ENCODE measurements at regions not wholly inside any gene's neighbourhood (a gene's known extent, or its start where the extent isn't known, plus 50 kb on each side); places are given as distances from the start of the nearest gene placed in this dataset.

GRCh38 chr17:33858121-33858520 lies 397.0 kb upstream of the CCL2 start:
- 60% methylated on average over 2 of the region's 6 CpGs for WGBS (ENCODE audit: insufficient coverage)
- H3K4me1 ChIP-seq (ENCODE audit: control insufficient read depth in 1 of 2, extremely low read depth in 1 of 2, insufficient read depth in 2 of 2, low read length in 2 of 2), result no peaks in the 10 kb centered on the region
- Mint-ChIP-seq H3K4me3 (no peak overlapping the region), H3K27me3 (peaks cover 4 to 14% of the 10 kb centered on the region in 2 donors), H3K9me3 (no peaks in the 10 kb centered on the region), H3K27ac (no peak overlapping the region), H3K36me3 (no peaks in the 10 kb centered on the region), H3K4me1 (no peaks in the 10 kb centered on the region)
- no peaks in the 10 kb centered on the region for H3K9me3 ChIP-seq
- DNase-seq, result no peak
- no peak overlapping the region for H3K4me3 ChIP-seq (ENCODE audit: control insufficient read depth in 1 of 2, extremely low read depth in 1 of 2, low read length in 1 of 2)
- H3K36me3 ChIP-seq (ENCODE audit: control insufficient read depth in 2 of 2, extremely low read depth in 1 of 2, insufficient read depth in 1 of 2, low read length in 1 of 2), result no peaks in the 10 kb centered on the region
- no peak for ATAC-seq (replicated peaks in 1 of 4)
- H3K27ac ChIP-seq (ENCODE audit: low read length), result no peak overlapping the region
- CTCF ChIA-PET, result no interaction called here
- peaks cover 0 to 30% of the 10 kb centered on the region in 2 experiments for H3K27me3 ChIP-seq (replicated peaks in 1 of 2; ENCODE audit: control insufficient read depth in 2 of 2, extremely low read depth in 1 of 2, insufficient read depth in 2 of 2, low read length in 1 of 2)
- POLR2A ChIA-PET, result no interaction called here

DNA sequence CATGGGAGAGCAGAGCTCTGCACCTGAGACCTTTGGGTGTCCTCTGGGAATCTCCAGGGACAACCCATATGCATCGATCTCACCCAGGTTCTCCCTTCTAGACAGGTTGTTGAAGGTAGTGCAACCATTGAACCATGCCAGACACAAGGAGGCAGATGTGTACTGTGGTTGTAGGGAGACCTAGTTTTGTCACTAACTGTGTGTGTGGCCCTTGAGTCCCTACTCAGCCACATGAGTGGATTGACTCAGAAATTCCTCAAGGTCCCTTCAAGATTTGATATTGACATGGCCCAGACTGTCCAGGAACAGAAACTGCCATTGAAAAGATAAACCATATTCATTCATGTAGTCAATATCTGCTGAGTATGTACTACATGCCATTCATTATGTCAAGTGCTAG lies 396.4 kb upstream of the CCL2 start:
- WGBS (ENCODE audit: insufficient coverage), result no CpG with 5 or more reads among the region's 1 CpG
- Mint-ChIP-seq H3K4me3 (no peak overlapping the region), H3K9me3 (no peaks in the 10 kb centered on the region), H3K27me3 (peaks cover 4 to 14% of the 10 kb centered on the region in 2 donors), H3K36me3 (no peaks in the 10 kb centered on the region), H3K4me1 (no peaks in the 10 kb centered on the region), H3K27ac (no peak overlapping the region)
- H3K4me3 ChIP-seq (ENCODE audit: control insufficient read depth in 1 of 2, extremely low read depth in 1 of 2, low read length in 1 of 2), result no peak overlapping the region
- no peak overlapping the region for H3K27ac ChIP-seq (ENCODE audit: low read length)
- DNase-seq, result no peak
- H3K27me3 ChIP-seq (replicated peaks in 1 of 2; ENCODE audit: control insufficient read depth in 2 of 2, extremely low read depth in 1 of 2, insufficient read depth in 2 of 2, low read length in 1 of 2), result peaks cover 0 to 30% of the 10 kb centered on the region in 2 experiments
- H3K4me1 ChIP-seq (ENCODE audit: control insufficient read depth in 1 of 2, extremely low read depth in 1 of 2, insufficient read depth in 2 of 2, low read length in 2 of 2), result no peaks in the 10 kb centered on the region
- no peak for ATAC-seq (replicated peaks in 1 of 4)
- ChIA-PET CTCF (interaction anchor here in 1 of 2 donors (0.6 kb wide), 1 partner anchor 10 kb away, joined by 3 read pairs; no protein-coding TSS in a partner anchor), POLR2A (no interaction called here)
- H3K36me3 ChIP-seq (ENCODE audit: control insufficient read depth in 2 of 2, extremely low read depth in 1 of 2, insufficient read depth in 1 of 2, low read length in 1 of 2), result no peaks in the 10 kb centered on the region
- H3K9me3 ChIP-seq, result no peaks in the 10 kb centered on the region

DNA sequence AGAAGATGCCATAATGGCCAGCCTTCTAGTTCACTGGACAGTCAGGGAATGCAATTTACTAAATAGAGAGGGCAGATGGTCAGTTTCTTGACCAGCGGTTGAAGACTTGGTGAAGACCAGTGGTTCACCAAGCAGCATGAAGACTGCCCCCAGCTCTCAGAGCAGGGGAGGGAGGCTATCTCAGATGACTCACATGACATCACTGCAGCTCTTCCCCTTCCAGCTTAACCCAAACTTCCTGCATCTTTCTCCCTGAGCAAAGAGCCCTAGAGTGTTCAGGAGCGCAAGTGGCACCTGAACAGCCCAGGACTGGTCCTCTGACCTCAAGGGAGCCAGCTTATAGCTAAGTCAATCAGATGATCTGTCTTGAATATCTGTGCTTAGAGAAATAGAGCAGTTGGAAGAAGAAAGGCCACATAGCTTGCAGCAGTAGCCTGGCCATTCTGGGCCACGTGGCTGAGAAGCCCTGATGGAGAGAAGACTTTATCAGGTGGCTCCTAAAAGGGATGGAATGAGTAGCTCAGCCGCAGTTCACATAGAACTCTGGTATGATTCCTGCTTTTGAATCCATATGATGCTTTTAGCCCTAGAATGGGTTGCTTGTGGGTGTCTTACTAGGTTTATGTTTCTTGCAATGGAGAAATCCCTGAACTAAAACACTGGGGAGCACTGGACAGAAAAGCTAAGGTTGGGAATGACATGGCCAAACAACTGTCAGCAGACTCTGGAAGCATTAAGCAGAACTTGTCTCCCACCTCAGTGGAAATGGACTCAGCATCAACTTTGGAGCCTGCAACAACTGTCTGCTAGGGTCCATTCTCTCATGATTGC lies 392.1 kb upstream of the CCL2 start:
- H3K4me3 ChIP-seq (ENCODE audit: control insufficient read depth in 1 of 2, extremely low read depth in 1 of 2, low read length in 1 of 2), result no peak overlapping the region
- H3K36me3 ChIP-seq (ENCODE audit: control insufficient read depth in 2 of 2, extremely low read depth in 1 of 2, insufficient read depth in 1 of 2, low read length in 1 of 2), result no peaks in the 10 kb centered on the region
- no peak for DNase-seq
- CTCF ChIA-PET, result no interaction called here
- no peaks in the 10 kb centered on the region for H3K36me3 Mint-ChIP-seq
- peaks cover 2 to 19% of the 10 kb centered on the region in 2 donors for H3K27me3 Mint-ChIP-seq
- H3K27ac Mint-ChIP-seq, result no peak overlapping the region
- no peak overlapping the region for H3K4me3 Mint-ChIP-seq
- no peaks in the 10 kb centered on the region for H3K9me3 Mint-ChIP-seq
- no peaks in the 10 kb centered on the region for H3K9me3 ChIP-seq
- H3K4me1 ChIP-seq (ENCODE audit: control insufficient read depth in 1 of 2, extremely low read depth in 1 of 2, insufficient read depth in 2 of 2, low read length in 2 of 2), result no peaks in the 10 kb centered on the region
- no peaks in the 10 kb centered on the region for H3K4me1 Mint-ChIP-seq
- H3K27ac ChIP-seq (ENCODE audit: low read length), result no peak overlapping the region
- no peak for ATAC-seq (replicated peaks in 1 of 4)
- POLR2A ChIA-PET, result no interaction called here
- 83% methylated on average over 4 of the region's 4 CpGs for WGBS (ENCODE audit: insufficient coverage)
- H3K27me3 ChIP-seq (replicated peaks in 1 of 2; ENCODE audit: control insufficient read depth in 2 of 2, extremely low read depth in 1 of 2, insufficient read depth in 2 of 2, low read length in 1 of 2), result peaks cover 2 to 18% of the 10 kb centered on the region in 2 experiments

GRCh38 chr17:33864758-33865229 lies 390.3 kb upstream of the CCL2 start:
- Mint-ChIP-seq H3K4me1 (no peaks in the 10 kb centered on the region), H3K4me3 (no peak overlapping the region), H3K9me3 (no peaks in the 10 kb centered on the region), H3K27ac (no peak overlapping the region), H3K27me3 (peaks cover 2 to 14% of the 10 kb centered on the region in 2 donors), H3K36me3 (no peaks in the 10 kb centered on the region)
- Histone ChIP-seq H3K27me3 (replicated peaks in 1 of 2; ENCODE audit: control insufficient read depth in 2 of 2, extremely low read depth in 1 of 2, insufficient read depth in 2 of 2, low read length in 1 of 2) (peaks cover 2 to 12% of the 10 kb centered on the region in 2 experiments), H3K27ac (ENCODE audit: low read length) (no peak overlapping the region), H3K36me3 (ENCODE audit: control insufficient read depth in 2 of 2, extremely low read depth in 1 of 2, insufficient read depth in 1 of 2, low read length in 1 of 2) (no peaks in the 10 kb centered on the region), H3K4me1 (ENCODE audit: control insufficient read depth in 1 of 2, extremely low read depth in 1 of 2, insufficient read depth in 2 of 2, low read length in 2 of 2) (no peaks in the 10 kb centered on the region), H3K4me3 (ENCODE audit: control insufficient read depth in 1 of 2, extremely low read depth in 1 of 2, low read length in 1 of 2) (no peak overlapping the region), H3K9me3 (no peaks in the 10 kb centered on the region)
- DNase-seq (no peak), ATAC-seq (replicated peaks in 1 of 4) (no peak)
- ChIA-PET POLR2A (no interaction called here), CTCF (no interaction called here)
- no CpG with 5 or more reads among the region's 3 CpGs for WGBS (ENCODE audit: insufficient coverage)

DNA sequence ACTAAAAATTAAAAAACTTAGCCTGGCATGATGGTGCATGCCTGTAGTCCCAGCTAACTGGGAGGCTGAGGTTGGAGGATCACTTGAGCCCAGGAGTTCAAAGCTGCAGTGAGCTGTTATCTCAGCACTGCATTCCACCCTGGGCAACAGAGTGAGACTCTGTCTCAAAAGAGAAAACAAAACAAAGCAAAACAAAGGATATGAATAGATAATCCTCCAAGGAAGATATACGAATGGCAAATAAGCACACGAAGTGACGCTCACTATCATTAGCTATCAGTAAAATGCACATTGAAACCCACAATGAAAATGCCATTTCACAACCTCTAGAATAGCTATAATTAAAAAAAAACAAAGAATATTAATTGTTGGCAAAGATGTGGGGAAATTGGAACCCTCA lies 386.2 kb upstream of the CCL2 start:
- Mint-ChIP-seq H3K36me3 (no peaks in the 10 kb centered on the region), H3K4me1 (no peaks in the 10 kb centered on the region), H3K9me3 (no peaks in the 10 kb centered on the region), H3K4me3 (no peak overlapping the region), H3K27me3 (peaks cover 9 to 29% of the 10 kb centered on the region in 2 donors), H3K27ac (no peak overlapping the region)
- Histone ChIP-seq H3K27ac (ENCODE audit: low read length) (no peak overlapping the region), H3K9me3 (no peaks in the 10 kb centered on the region), H3K4me1 (ENCODE audit: control insufficient read depth in 1 of 2, extremely low read depth in 1 of 2, insufficient read depth in 2 of 2, low read length in 2 of 2) (no peaks in the 10 kb centered on the region), H3K4me3 (ENCODE audit: control insufficient read depth in 1 of 2, extremely low read depth in 1 of 2, low read length in 1 of 2) (no peak overlapping the region), H3K27me3 (replicated peaks in 1 of 2; ENCODE audit: control insufficient read depth in 2 of 2, extremely low read depth in 1 of 2, insufficient read depth in 2 of 2, low read length in 1 of 2) (peaks cover 4 to 22% of the 10 kb centered on the region in 2 experiments), H3K36me3 (ENCODE audit: control insufficient read depth in 2 of 2, extremely low read depth in 1 of 2, insufficient read depth in 1 of 2, low read length in 1 of 2) (no peaks in the 10 kb centered on the region)
- WGBS (ENCODE audit: insufficient coverage), result no CpG with 5 or more reads among the region's 3 CpGs
- no peak for DNase-seq
- POLR2A ChIA-PET, result no interaction called here
- CTCF ChIA-PET, result no interaction called here
- no peak for ATAC-seq (replicated peaks in 1 of 4)

DNA sequence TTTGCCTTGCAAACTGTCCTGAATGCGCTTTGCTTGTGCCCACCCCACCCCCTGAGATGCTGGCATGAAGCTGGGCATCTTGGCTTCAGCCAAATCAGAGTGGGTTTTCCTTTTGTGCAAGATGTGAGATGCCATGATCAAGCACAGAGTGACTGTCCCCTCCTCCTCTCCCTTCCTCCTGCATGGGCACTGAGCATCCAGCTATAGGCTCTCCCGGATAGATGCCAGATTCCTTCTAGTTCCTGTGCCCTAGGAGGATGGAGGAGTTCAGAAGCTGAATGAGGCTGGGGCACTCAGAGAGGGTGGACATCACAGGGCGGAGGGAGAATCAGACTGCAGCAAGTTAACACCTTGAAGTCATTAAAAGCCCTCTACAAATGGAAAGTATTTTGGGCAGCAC lies 384.1 kb upstream of the CCL2 start:
- CTCF ChIA-PET, result interaction anchor here in 1 of 2 donors (0.5 kb wide), 1 partner anchor 92 kb away, joined by 3 read pairs; no protein-coding TSS in a partner anchor
- Mint-ChIP-seq H3K4me3 (no peak overlapping the region), H3K9me3 (no peaks in the 10 kb centered on the region), H3K4me1 (no peaks in the 10 kb centered on the region), H3K36me3 (no peaks in the 10 kb centered on the region), H3K27me3 (peaks cover 15 to 28% of the 10 kb centered on the region in 2 donors), H3K27ac (no peak overlapping the region)
- DNase-seq (no peak), ATAC-seq (replicated peaks in 1 of 4) (no peak)
- no CpG with 5 or more reads among the region's 3 CpGs for WGBS (ENCODE audit: insufficient coverage)
- Histone ChIP-seq H3K36me3 (ENCODE audit: control insufficient read depth in 2 of 2, extremely low read depth in 1 of 2, insufficient read depth in 1 of 2, low read length in 1 of 2) (no peaks in the 10 kb centered on the region), H3K27me3 (replicated peaks in 1 of 2; ENCODE audit: control insufficient read depth in 2 of 2, extremely low read depth in 1 of 2, insufficient read depth in 2 of 2, low read length in 1 of 2) (peaks cover 2 to 27% of the 10 kb centered on the region in 2 experiments), H3K9me3 (no peaks in the 10 kb centered on the region), H3K27ac (ENCODE audit: low read length) (no peak overlapping the region), H3K4me1 (ENCODE audit: control insufficient read depth in 1 of 2, extremely low read depth in 1 of 2, insufficient read depth in 2 of 2, low read length in 2 of 2) (no peaks in the 10 kb centered on the region), H3K4me3 (ENCODE audit: control insufficient read depth in 1 of 2, extremely low read depth in 1 of 2, low read length in 1 of 2) (no peak overlapping the region)
- POLR2A ChIA-PET, result no interaction called here
